HFFc6 (cell line): ENCODE measurements at regions not wholly inside any gene's neighbourhood (a gene's known extent, or its start where the extent isn't known, plus 50 kb on each side); places are given as distances from the start of the nearest gene placed in this dataset.
"Not testable (repeated sequence)": the region's sequence is repeated elsewhere in the genome, so short reads cannot be mapped to it uniquely, and the experiment has no call there.

Experiments
- DNase-seq: peaks from one replicate; pipeline ENCODE4 v3.0.0-alpha.2; 2018
- H3K27ac Mint-ChIP-seq: 2 replicates; pipeline ENCODE4 v1.8.0; 2020; ENCODE audit warnings: mild to moderate bottlenecking, mixed read lengths
- H3K27me3 Mint-ChIP-seq: 2 replicates; pipeline ENCODE4 v1.8.0; 2021; ENCODE audit warnings: mild to moderate bottlenecking, moderate library complexity, mixed read lengths; ENCODE audit not compliant: insufficient read depth
- H3K36me3 Mint-ChIP-seq: 2 replicates; pipeline ENCODE4 v1.8.0; 2021; ENCODE audit warnings: low read depth, mixed read lengths
- H3K4me1 Mint-ChIP-seq: 2 replicates; pipeline ENCODE4 v1.8.0; 2020; ENCODE audit warnings: low read depth, mixed read lengths
- H3K4me3 Mint-ChIP-seq: 2 replicates; pipeline ENCODE4 v1.8.0; 2020; ENCODE audit warnings: mild to moderate bottlenecking, moderate library complexity, mixed read lengths
- H3K9me3 Mint-ChIP-seq: 2 replicates; pipeline ENCODE4 v1.8.0; 2020; ENCODE audit warnings: mild to moderate bottlenecking, mixed read lengths
- CTCF ChIP-seq: fragments of 200-600 bp; sonication (generic); IDR thresholded peaks from 2 replicates; pipeline ENCODE4 v1.5.0; 2021; ENCODE audit warnings: antibody characterized with exemption, mild to moderate bottlenecking

GRCh38 chr4:27121830-27122229, 261.2 kb downstream of the STIM2 start:
- H3K27ac Mint-ChIP-seq = no peak overlapping the region
- no peaks in the 10 kb centered on the region; the same call in 1 of the 2 replicates for H3K9me3 Mint-ChIP-seq
- peaks cover 5% of the 10 kb centered on the region; the same call in 1 of the 2 replicates for H3K27me3 Mint-ChIP-seq
- H3K4me1 Mint-ChIP-seq = no peaks in the 10 kb centered on the region
- H3K36me3 Mint-ChIP-seq = no peaks in the 10 kb centered on the region
- no peak for TF ChIP-seq CTCF
- H3K4me3 Mint-ChIP-seq = no peak overlapping the region
- no peak for DNase-seq

GRCh38 chr4:27123123-27123768, 262.6 kb downstream of the STIM2 start:
- no peaks in the 10 kb centered on the region for H3K4me1 Mint-ChIP-seq
- no peak for TF ChIP-seq CTCF
- DNase-seq = no peak
- no peaks in the 10 kb centered on the region for H3K9me3 Mint-ChIP-seq
- no peak overlapping the region for H3K4me3 Mint-ChIP-seq
- peaks cover 5% of the 10 kb centered on the region; the same call in 1 of the 2 replicates for H3K27me3 Mint-ChIP-seq
- no peaks in the 10 kb centered on the region for H3K36me3 Mint-ChIP-seq
- H3K27ac Mint-ChIP-seq = no peak overlapping the region

- DNase-seq = no peak
- Mint-ChIP-seq H3K4me3 (no peak overlapping the region), H3K4me1 (no peaks in the 10 kb centered on the region), H3K36me3 (no peaks in the 10 kb centered on the region), H3K9me3 (no peaks in the 10 kb centered on the region), H3K27me3 (peaks cover 5% of the 10 kb centered on the region; the same call in 1 of the 2 replicates), H3K27ac (no peak overlapping the region)
- TF ChIP-seq CTCF = no peak
These were observed 263.1 kb downstream of the STIM2 start for GRCh38 chr4:27123769-27124124.

- H3K4me1 Mint-ChIP-seq, H3K36me3 Mint-ChIP-seq, H3K27ac Mint-ChIP-seq, H3K9me3 Mint-ChIP-seq, H3K4me3 Mint-ChIP-seq, H3K27me3 Mint-ChIP-seq, DNase-seq: not testable (repeated sequence)
These were observed 266.3 kb downstream of the STIM2 start for GRCh38 chr4:27126895-27127294.

- TF ChIP-seq CTCF = no peak
- H3K4me3 Mint-ChIP-seq = no peak overlapping the region
- H3K27ac Mint-ChIP-seq = no peak overlapping the region
- H3K9me3 Mint-ChIP-seq = peaks cover under 1% of the 10 kb centered on the region; the same call in 1 of the 2 replicates
- H3K36me3 Mint-ChIP-seq = no peaks in the 10 kb centered on the region
- no peak for DNase-seq
- H3K4me1 Mint-ChIP-seq = no peaks in the 10 kb centered on the region
- peaks cover 4% of the 10 kb centered on the region; the same call in 1 of the 2 replicates for H3K27me3 Mint-ChIP-seq
These were observed 267.8 kb downstream of the STIM2 start for GRCh38 chr4:27128443-27128842.

- DNase-seq = no peak
- Mint-ChIP-seq H3K9me3 (peaks cover 6% of the 10 kb centered on the region; the same call in 1 of the 2 replicates), H3K4me1 (no peaks in the 10 kb centered on the region), H3K27ac (no peak overlapping the region), H3K27me3 (peaks cover 4% of the 10 kb centered on the region; the same call in 1 of the 2 replicates), H3K4me3 (no peak overlapping the region), H3K36me3 (no peaks in the 10 kb centered on the region)
- no peak for TF ChIP-seq CTCF
These were observed 269.3 kb downstream of the STIM2 start for GRCh38 chr4:27129871-27130366.
